HEK293T (cell line): ENCODE measurements at regions not wholly inside any gene's neighbourhood (a gene's known extent, or its start where the extent isn't known, plus 50 kb on each side); places are given as distances from the start of the nearest gene placed in this dataset.

Experiments used
- ARNT ChIP-seq: fragments of 450-650 bp; IDR thresholded peaks from 2 replicates; pipeline ENCODE4 v1.6.1; 2017; ENCODE audit warnings: mild to moderate bottlenecking
- NFRKB ChIP-seq: fragments of 450-650 bp; IDR thresholded peaks from 2 replicates; pipeline ENCODE4 v1.6.1; 2016; ENCODE audit warnings: mild to moderate bottlenecking, moderate library complexity
- PKNOX1 ChIP-seq: fragments of 450-650 bp; IDR thresholded peaks from 2 replicates; pipeline ENCODE4 v1.6.1; 2016

- TF ChIP-seq NFRKB = no peak
- no peak for TF ChIP-seq ARNT
- TF ChIP-seq PKNOX1 = no peak
Observed at GRCh38 chr2:204395539-204395938, 149.7 kb upstream of the PARD3B start.
